ENCODE measurements at regions not wholly inside any gene's neighbourhood (a gene's known extent, or its start where the extent isn't known, plus 50 kb on each side); places are given as distances from the start of the nearest gene placed in this dataset.

DNA sequence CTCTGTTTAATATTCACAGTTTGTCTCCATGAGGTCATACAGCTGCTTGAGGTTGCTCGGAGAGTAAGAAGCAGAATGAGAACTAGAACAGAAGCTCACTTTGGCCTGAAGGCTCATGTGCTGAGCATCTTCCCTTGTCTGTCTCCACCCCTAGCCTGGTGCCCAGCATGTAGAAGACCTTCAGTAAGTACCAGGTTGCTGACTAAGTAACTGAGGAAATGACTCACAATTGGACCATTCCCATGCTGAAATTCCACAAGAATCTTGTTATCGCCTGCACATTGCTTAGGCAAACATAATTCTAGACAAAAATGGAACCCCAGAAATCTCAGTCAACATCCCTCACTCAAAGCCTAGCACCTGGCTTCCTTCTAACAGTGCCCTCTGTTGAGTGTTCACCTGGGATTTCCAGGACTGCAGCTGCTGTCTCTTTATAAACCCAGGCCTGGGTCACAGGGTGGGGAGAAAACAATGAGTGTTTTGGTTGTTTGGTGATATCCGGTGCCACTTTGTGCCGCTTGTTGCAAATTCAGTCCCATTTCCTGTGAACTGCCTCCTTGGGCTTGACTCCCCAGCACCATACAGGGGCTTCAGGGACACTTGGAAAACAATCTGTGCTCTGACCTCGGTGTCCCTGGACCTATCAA is 406.8 kb downstream of the ETS1 start:
- TF ChIP-seq SP1 (CRISPR knock-in tag; conservative IDR thresholded peaks at IDR 0.05) (no peak), ZNF263 (CRISPR knock-in tag; IDR thresholded peaks at IDR 0.05; ENCODE audit: low read depth) (no peak), GABPB1 (CRISPR knock-in tag; IDR thresholded peaks at IDR 0.05) (no peak), NR2C2 (CRISPR knock-in tag; IDR thresholded peaks at IDR 0.05) (no peak)
- TF ChIP-seq, protein P1, sequence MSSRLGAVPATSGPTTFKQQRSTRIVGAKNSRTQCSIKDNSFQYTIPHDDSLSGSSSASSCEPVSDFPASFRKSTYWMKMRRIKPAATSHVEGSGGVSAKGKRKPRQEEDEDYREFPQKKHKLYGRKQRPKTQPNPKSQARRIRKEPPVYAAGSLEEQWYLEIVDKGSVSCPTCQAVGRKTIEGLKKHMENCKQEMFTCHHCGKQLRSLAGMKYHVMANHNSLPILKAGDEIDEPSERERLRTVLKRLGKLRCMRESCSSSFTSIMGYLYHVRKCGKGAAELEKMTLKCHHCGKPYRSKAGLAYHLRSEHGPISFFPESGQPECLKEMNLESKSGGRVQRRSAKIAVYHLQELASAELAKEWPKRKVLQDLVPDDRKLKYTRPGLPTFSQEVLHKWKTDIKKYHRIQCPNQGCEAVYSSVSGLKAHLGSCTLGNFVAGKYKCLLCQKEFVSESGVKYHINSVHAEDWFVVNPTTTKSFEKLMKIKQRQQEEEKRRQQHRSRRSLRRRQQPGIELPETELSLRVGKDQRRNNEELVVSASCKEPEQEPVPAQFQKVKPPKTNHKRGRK (CRISPR knock-in tag; IDR thresholded peaks at IDR 0.05; ENCODE audit: borderline replicate concordance), result no peak
- TF ChIP-seq, protein P2, sequence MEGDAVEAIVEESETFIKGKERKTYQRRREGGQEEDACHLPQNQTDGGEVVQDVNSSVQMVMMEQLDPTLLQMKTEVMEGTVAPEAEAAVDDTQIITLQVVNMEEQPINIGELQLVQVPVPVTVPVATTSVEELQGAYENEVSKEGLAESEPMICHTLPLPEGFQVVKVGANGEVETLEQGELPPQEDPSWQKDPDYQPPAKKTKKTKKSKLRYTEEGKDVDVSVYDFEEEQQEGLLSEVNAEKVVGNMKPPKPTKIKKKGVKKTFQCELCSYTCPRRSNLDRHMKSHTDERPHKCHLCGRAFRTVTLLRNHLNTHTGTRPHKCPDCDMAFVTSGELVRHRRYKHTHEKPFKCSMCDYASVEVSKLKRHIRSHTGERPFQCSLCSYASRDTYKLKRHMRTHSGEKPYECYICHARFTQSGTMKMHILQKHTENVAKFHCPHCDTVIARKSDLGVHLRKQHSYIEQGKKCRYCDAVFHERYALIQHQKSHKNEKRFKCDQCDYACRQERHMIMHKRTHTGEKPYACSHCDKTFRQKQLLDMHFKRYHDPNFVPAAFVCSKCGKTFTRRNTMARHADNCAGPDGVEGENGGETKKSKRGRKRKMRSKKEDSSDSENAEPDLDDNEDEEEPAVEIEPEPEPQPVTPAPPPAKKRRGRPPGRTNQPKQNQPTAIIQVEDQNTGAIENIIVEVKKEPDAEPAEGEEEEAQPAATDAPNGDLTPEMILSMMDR (IDR thresholded peaks at IDR 0.05), result no peak
- TF ChIP-seq, protein P3, sequence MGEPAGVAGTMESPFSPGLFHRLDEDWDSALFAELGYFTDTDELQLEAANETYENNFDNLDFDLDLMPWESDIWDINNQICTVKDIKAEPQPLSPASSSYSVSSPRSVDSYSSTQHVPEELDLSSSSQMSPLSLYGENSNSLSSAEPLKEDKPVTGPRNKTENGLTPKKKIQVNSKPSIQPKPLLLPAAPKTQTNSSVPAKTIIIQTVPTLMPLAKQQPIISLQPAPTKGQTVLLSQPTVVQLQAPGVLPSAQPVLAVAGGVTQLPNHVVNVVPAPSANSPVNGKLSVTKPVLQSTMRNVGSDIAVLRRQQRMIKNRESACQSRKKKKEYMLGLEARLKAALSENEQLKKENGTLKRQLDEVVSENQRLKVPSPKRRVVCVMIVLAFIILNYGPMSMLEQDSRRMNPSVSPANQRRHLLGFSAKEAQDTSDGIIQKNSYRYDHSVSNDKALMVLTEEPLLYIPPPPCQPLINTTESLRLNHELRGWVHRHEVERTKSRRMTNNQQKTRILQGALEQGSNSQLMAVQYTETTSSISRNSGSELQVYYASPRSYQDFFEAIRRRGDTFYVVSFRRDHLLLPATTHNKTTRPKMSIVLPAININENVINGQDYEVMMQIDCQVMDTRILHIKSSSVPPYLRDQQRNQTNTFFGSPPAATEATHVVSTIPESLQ (CRISPR knock-in tag; IDR thresholded peaks at IDR 0.05), result no peak
- TF ChIP-seq, protein P4, sequence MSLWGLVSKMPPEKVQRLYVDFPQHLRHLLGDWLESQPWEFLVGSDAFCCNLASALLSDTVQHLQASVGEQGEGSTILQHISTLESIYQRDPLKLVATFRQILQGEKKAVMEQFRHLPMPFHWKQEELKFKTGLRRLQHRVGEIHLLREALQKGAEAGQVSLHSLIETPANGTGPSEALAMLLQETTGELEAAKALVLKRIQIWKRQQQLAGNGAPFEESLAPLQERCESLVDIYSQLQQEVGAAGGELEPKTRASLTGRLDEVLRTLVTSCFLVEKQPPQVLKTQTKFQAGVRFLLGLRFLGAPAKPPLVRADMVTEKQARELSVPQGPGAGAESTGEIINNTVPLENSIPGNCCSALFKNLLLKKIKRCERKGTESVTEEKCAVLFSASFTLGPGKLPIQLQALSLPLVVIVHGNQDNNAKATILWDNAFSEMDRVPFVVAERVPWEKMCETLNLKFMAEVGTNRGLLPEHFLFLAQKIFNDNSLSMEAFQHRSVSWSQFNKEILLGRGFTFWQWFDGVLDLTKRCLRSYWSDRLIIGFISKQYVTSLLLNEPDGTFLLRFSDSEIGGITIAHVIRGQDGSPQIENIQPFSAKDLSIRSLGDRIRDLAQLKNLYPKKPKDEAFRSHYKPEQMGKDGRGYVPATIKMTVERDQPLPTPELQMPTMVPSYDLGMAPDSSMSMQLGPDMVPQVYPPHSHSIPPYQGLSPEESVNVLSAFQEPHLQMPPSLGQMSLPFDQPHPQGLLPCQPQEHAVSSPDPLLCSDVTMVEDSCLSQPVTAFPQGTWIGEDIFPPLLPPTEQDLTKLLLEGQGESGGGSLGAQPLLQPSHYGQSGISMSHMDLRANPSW (CRISPR knock-in tag; conservative IDR thresholded peaks at IDR 0.05; ENCODE audit: low read depth), result no peak
- TF ChIP-seq, protein P5, sequence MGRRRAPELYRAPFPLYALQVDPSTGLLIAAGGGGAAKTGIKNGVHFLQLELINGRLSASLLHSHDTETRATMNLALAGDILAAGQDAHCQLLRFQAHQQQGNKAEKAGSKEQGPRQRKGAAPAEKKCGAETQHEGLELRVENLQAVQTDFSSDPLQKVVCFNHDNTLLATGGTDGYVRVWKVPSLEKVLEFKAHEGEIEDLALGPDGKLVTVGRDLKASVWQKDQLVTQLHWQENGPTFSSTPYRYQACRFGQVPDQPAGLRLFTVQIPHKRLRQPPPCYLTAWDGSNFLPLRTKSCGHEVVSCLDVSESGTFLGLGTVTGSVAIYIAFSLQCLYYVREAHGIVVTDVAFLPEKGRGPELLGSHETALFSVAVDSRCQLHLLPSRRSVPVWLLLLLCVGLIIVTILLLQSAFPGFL (CRISPR knock-in tag; IDR thresholded peaks at IDR 0.05; ENCODE audit: borderline replicate concordance), result no peak

Data from WTC11 (cell line).